Aorta (tissue), 5 donors: ENCODE measurements at regions not wholly inside any gene's neighbourhood (a gene's known extent, or its start where the extent isn't known, plus 50 kb on each side); places are given as distances from the start of the nearest gene placed in this dataset.
A peak's percentile ranks its signal among the peaks of the same experiment; 100 is the strongest.

Experiments
- ATAC-seq: fragments of 200-7000 bp; cut with Tn5 transposase; one replicate; pipeline ENCODE4 v1.9.1; 2022; ENCODE audit warnings: moderate library complexity; ENCODE audit not compliant: low FRiP score
- DNase-seq, 2 donors: peaks; one replicate each; pipeline ENCODE4 v3.0.0-alpha.2; 2020
- H3K27ac ChIP-seq, 2 donors: one replicate each; pipeline ENCODE4 v1.5.1; 2013; ENCODE audit warnings: low read length in 2 of 2, mild to moderate bottlenecking in 2 of 2, moderate library complexity in 2 of 2, control low read depth in 1 of 2, inconsistent platforms in 1 of 2, low read depth in 1 of 2
- H3K27me3 ChIP-seq, 2 donors: one replicate each; pipeline ENCODE4 v1.6.1; 2013; ENCODE audit warnings: control low read depth in 1 of 2, low read length in 1 of 2, mild to moderate bottlenecking in 1 of 2, moderate library complexity in 1 of 2; ENCODE audit not compliant: insufficient read depth in 2 of 2, control insufficient read depth in 1 of 2
- H3K36me3 ChIP-seq, 2 donors: one replicate each; pipeline ENCODE4 v1.6.1; 2013; ENCODE audit warnings: control low read depth in 1 of 2, low read length in 1 of 2, mild to moderate bottlenecking in 1 of 2; ENCODE audit not compliant: insufficient read depth in 2 of 2, control insufficient read depth in 1 of 2
- H3K4me1 ChIP-seq, 2 donors: one replicate each; pipeline ENCODE4 v1.6.1; 2013; ENCODE audit warnings: low read length in 2 of 2, control low read depth in 1 of 2, mild to moderate bottlenecking in 1 of 2, moderate library complexity in 1 of 2; ENCODE audit not compliant: insufficient read depth in 2 of 2, control insufficient read depth in 1 of 2
- H3K4me3 ChIP-seq, 2 donors: one replicate each; pipeline ENCODE4 v1.5.1; 2013; ENCODE audit warnings: low read length in 2 of 2, control low read depth in 1 of 2, mild to moderate bottlenecking in 1 of 2
- H3K9me3 ChIP-seq: one replicate; pipeline ENCODE4 v1.6.1; 2013; ENCODE audit warnings: mild to moderate bottlenecking, low read length; ENCODE audit not compliant: control insufficient read depth
- WGBS, 2 donors: extraction: QIAGEN DNeasy Blood & Tissue Kit; methylation state at CpG; one replicate each; pipeline ENCODE4 v1.1.7; 2013; 5-methylcytosine and 5-hydroxymethylcytosine counted together
- intact Hi-C, 2 donors: fragments of 100-400 bp; cut with DNase I; formaldehyde crosslinking; loops; one replicate each; pipeline versions ENCODE4 v1.14.2 to v1.15.0; 2022
- donor health status: healthy with polysubstance abuse.
- donor health status: Bipolar disorder and iron deficiency.
- donor health status: DM: no; HTN: no; CAD: no.
- donor health status: DM: no; HTN: no; CAD: no.
- donor health status: DM: yes; HTN: yes; CAD: no.

GRCh38 chr10:111267673-111268072 is 190.8 kb downstream of the ADRA2A start:
- intact Hi-C loops, result no loop called here
- no peaks in the 10 kb centered on the region for H3K36me3 ChIP-seq
- no peak overlapping the region for H3K4me3 ChIP-seq
- no peak for DNase-seq
- H3K4me1 ChIP-seq, result no peaks in the 10 kb centered on the region
- H3K27ac ChIP-seq, result no peak overlapping the region
- 67 to 68% methylated on average over 7 of the region's 7 CpGs for WGBS, 2 donors
- no peak for ATAC-seq
- no peaks in the 10 kb centered on the region for H3K9me3 ChIP-seq
- no peaks in the 10 kb centered on the region for H3K27me3 ChIP-seq

GRCh38 chr10:111273235-111273634 is 196.4 kb downstream of the ADRA2A start:
- Histone ChIP-seq H3K27me3 (peaks cover 0 to 2% of the 10 kb centered on the region in 2 donors), H3K4me1 (no peaks in the 10 kb centered on the region), H3K36me3 (no peaks in the 10 kb centered on the region), H3K9me3 (peaks cover under 1% of the 10 kb centered on the region), H3K27ac (no peak overlapping the region), H3K4me3 (no peak overlapping the region)
- ATAC-seq (no peak), DNase-seq (no peak)
- 34 to 50% methylated on average over 3 of the region's 3 CpGs for WGBS, 2 donors
- intact Hi-C loops, result no loop called here

GRCh38 chr10:111273635-111274034 is 196.8 kb downstream of the ADRA2A start:
- Histone ChIP-seq H3K27me3 (peaks cover 0 to 2% of the 10 kb centered on the region in 2 donors), H3K4me3 (no peak overlapping the region), H3K4me1 (no peaks in the 10 kb centered on the region), H3K36me3 (no peaks in the 10 kb centered on the region), H3K27ac (no peak overlapping the region), H3K9me3 (peaks cover 3% of the 10 kb centered on the region)
- ATAC-seq (no peak), DNase-seq (no peak)
- WGBS, 2 donors, result 80 to 82% methylated on average over 2 of the region's 2 CpGs
- intact Hi-C loops, result no loop called here

- no peaks in the 10 kb centered on the region for H3K36me3 ChIP-seq
- H3K27ac ChIP-seq, result no peak overlapping the region
- no peak for DNase-seq
- intact Hi-C loops, result no loop called here
- peak; percentile 26 for ATAC-seq
- WGBS, 2 donors, result 4 to 8% methylated on average over 1 of the region's 1 CpG
- no peak overlapping the region for H3K4me3 ChIP-seq
- H3K4me1 ChIP-seq, result no peaks in the 10 kb centered on the region
- H3K9me3 ChIP-seq, result peaks cover 3% of the 10 kb centered on the region
- H3K27me3 ChIP-seq, result peaks cover 0 to 2% of the 10 kb centered on the region in 2 donors
Observed at GRCh38 chr10:111275091-111275490, 198.3 kb downstream of the ADRA2A start.

GRCh38 chr10:111277661-111278060 is 200.8 kb downstream of the ADRA2A start:
- 78 to 82% methylated on average over 6 of the region's 6 CpGs for WGBS, 2 donors
- no peak overlapping the region for H3K4me3 ChIP-seq
- peaks cover 5% of the 10 kb centered on the region for H3K9me3 ChIP-seq
- H3K4me1 ChIP-seq, result no peaks in the 10 kb centered on the region
- H3K27ac ChIP-seq, result no peak overlapping the region
- no peaks in the 10 kb centered on the region for H3K36me3 ChIP-seq
- no peak for DNase-seq
- intact Hi-C loops, result no loop called here
- peaks cover 0 to 2% of the 10 kb centered on the region in 2 donors for H3K27me3 ChIP-seq
- ATAC-seq, result no peak

GRCh38 chr10:111278266-111278665 is 201.4 kb downstream of the ADRA2A start:
- DNase-seq, result no peak
- WGBS, 2 donors, result 85 to 90% methylated on average over 3 of the region's 3 CpGs
- Histone ChIP-seq H3K27me3 (no peaks in the 10 kb centered on the region), H3K4me3 (no peak overlapping the region), H3K36me3 (no peaks in the 10 kb centered on the region), H3K27ac (no peak overlapping the region), H3K4me1 (no peaks in the 10 kb centered on the region), H3K9me3 (peaks cover 5% of the 10 kb centered on the region)
- intact Hi-C loops, result no loop called here
- ATAC-seq, result no peak

GRCh38 chr10:111281516-111281915 is 204.7 kb downstream of the ADRA2A start:
- H3K27me3 ChIP-seq, result no peaks in the 10 kb centered on the region
- no peak overlapping the region for H3K4me3 ChIP-seq
- H3K9me3 ChIP-seq, result peaks cover 5% of the 10 kb centered on the region
- intact Hi-C loops, result no loop called here
- no peak for DNase-seq
- H3K27ac ChIP-seq, result no peak overlapping the region
- no peaks in the 10 kb centered on the region for H3K4me1 ChIP-seq
- ATAC-seq, result no peak
- 3 to 6% methylated on average over 4 of the region's 4 CpGs for WGBS, 2 donors
- no peaks in the 10 kb centered on the region for H3K36me3 ChIP-seq

GRCh38 chr10:111289461-111289860 is 212.6 kb downstream of the ADRA2A start:
- H3K4me3 ChIP-seq, result no peak overlapping the region
- no peak overlapping the region for H3K27ac ChIP-seq
- no peaks in the 10 kb centered on the region for H3K9me3 ChIP-seq
- intact Hi-C loops, result no loop called here
- ATAC-seq (no peak), DNase-seq (no peak)
- WGBS, 2 donors, result 49 to 59% methylated on average over 5 of the region's 5 CpGs
- H3K4me1 ChIP-seq, result no peaks in the 10 kb centered on the region
- peaks cover 0 to 2% of the 10 kb centered on the region in 2 donors for H3K27me3 ChIP-seq
- no peaks in the 10 kb centered on the region for H3K36me3 ChIP-seq

- intact Hi-C loops, result no loop called here
- peaks cover 0 to 3% of the 10 kb centered on the region in 2 donors for H3K27me3 ChIP-seq
- H3K27ac ChIP-seq, result no peak overlapping the region
- no peaks in the 10 kb centered on the region for H3K9me3 ChIP-seq
- no peak overlapping the region for H3K4me3 ChIP-seq
- H3K36me3 ChIP-seq, result no peaks in the 10 kb centered on the region
- H3K4me1 ChIP-seq, result no peaks in the 10 kb centered on the region
- no peak for DNase-seq
- 55 to 74% methylated on average over 3 of the region's 3 CpGs for WGBS, 2 donors
- ATAC-seq, result no peak
Observed at GRCh38 chr10:111290649-111291048, 213.8 kb downstream of the ADRA2A start.
